Middle frontal gyrus (tissue), 1 donor: ENCODE measurements at regions not wholly inside any gene's neighbourhood (a gene's known extent, or its start where the extent isn't known, plus 50 kb on each side); places are given as distances from the start of the nearest gene placed in this dataset.
"Not testable (repeated sequence)": the region's sequence is repeated elsewhere in the genome, so short reads cannot be mapped to it uniquely, and the experiment has no call there.

ENCODE experiments used
- DNase-seq: peaks from one replicate; pipeline ENCODE4 v3.0.0-alpha.2; 2015; ENCODE audit warnings: low spot score; ENCODE audit errors: extremely low spot score

- no peak for DNase-seq
These were observed 398.7 kb downstream of the BTG1 start for GRCh38 chr12:91746976-91747375.

GRCh38 chr12:91744597-91744996, 401.0 kb downstream of the BTG1 start:
- DNase-seq: no peak

GRCh38 chr12:91743704-91744321, 401.8 kb downstream of the BTG1 start:
- no peak for DNase-seq

- DNase-seq: no peak
These were observed 402.4 kb downstream of the BTG1 start for GRCh38 chr12:91743280-91743679.

- no peak for DNase-seq
These were observed 403.7 kb downstream of the BTG1 start for GRCh38 chr12:91741932-91742331.

- not testable (repeated sequence) for DNase-seq
These were observed 411.8 kb downstream of the BTG1 start for GRCh38 chr12:91733846-91734245.

- no peak for DNase-seq
These were observed 413.6 kb downstream of the BTG1 start for GRCh38 chr12:91732086-91732485.

- no peak for DNase-seq
These were observed 416.1 kb downstream of the BTG1 start for GRCh38 chr12:91729543-91729942.

GRCh38 chr12:91723191-91723590, 422.5 kb downstream of the BTG1 start:
- DNase-seq: no peak

GRCh38 chr12:91722072-91722471, 423.6 kb downstream of the BTG1 start:
- DNase-seq: no peak

- DNase-seq: no peak
These were observed 424.6 kb downstream of the BTG1 start for GRCh38 chr12:91721023-91721422.

GRCh38 chr12:91718326-91718725, 427.3 kb downstream of the BTG1 start:
- DNase-seq: no peak

- DNase-seq: no peak
These were observed 427.8 kb downstream of the BTG1 start for GRCh38 chr12:91717804-91718203.

GRCh38 chr12:91711925-91712324, 433.7 kb downstream of the BTG1 start:
- not testable (repeated sequence) for DNase-seq

- DNase-seq: no peak
These were observed 439.2 kb downstream of the BTG1 start for GRCh38 chr12:91706466-91706865.

- no peak for DNase-seq
These were observed 441.2 kb downstream of the BTG1 start for GRCh38 chr12:91704446-91704845.

- no peak for DNase-seq
These were observed 442.0 kb downstream of the BTG1 start for GRCh38 chr12:91703491-91704283.

- DNase-seq: no peak
These were observed 442.7 kb downstream of the BTG1 start for GRCh38 chr12:91702843-91703425.

GRCh38 chr12:91695964-91696363, 449.7 kb downstream of the BTG1 start:
- DNase-seq: no peak

GRCh38 chr12:91695406-91695805, 450.2 kb downstream of the BTG1 start:
- not testable (repeated sequence) for DNase-seq

GRCh38 chr12:91690531-91690930, 455.1 kb downstream of the BTG1 start:
- DNase-seq: no peak
